22Rv1 (cell line): ENCODE measurements at regions not wholly inside any gene's neighbourhood (a gene's known extent, or its start where the extent isn't known, plus 50 kb on each side); places are given as distances from the start of the nearest gene placed in this dataset.

Source experiments
- H3K27ac ChIP-seq: fragments of 450-650 bp; 2 replicates; pipeline ENCODE4 v1.5.1; 2017
- CTCF ChIP-seq: fragments of 450-650 bp; IDR thresholded peaks from 2 replicates; pipeline ENCODE4 v1.5.1; 2017; ENCODE audit warnings: mild to moderate bottlenecking
- ZFX ChIP-seq: fragments of 450-650 bp; IDR thresholded peaks from 2 replicates; pipeline ENCODE4 v1.6.1; 2017; ENCODE audit warnings: antibody characterized with exemption, borderline replicate concordance

- TF ChIP-seq ZFX (no peak), CTCF (peak; percentile 59)
- H3K27ac ChIP-seq: no peak overlapping the region
Measured at GRCh38 chr13:88068975-88069374, 397.8 kb downstream of the SLITRK5 start.

GRCh38 chr13:88071371-88071770, 400.2 kb downstream of the SLITRK5 start:
- H3K27ac ChIP-seq: no peak overlapping the region
- no peak for TF ChIP-seq CTCF
- no peak for TF ChIP-seq ZFX

GRCh38 chr13:88074794-88075510, 403.8 kb downstream of the SLITRK5 start:
- no peak overlapping the region for H3K27ac ChIP-seq
- TF ChIP-seq CTCF (no peak), ZFX (no peak)

- no peak for TF ChIP-seq ZFX
- no peak overlapping the region for H3K27ac ChIP-seq
Measured at GRCh38 chr13:88085036-88085435, 413.9 kb downstream of the SLITRK5 start.

GRCh38 chr13:88086577-88086976, 415.4 kb downstream of the SLITRK5 start:
- TF ChIP-seq CTCF: no peak
- no peak for TF ChIP-seq ZFX
- no peak overlapping the region for H3K27ac ChIP-seq

GRCh38 chr13:88097541-88097940, 426.4 kb downstream of the SLITRK5 start:
- TF ChIP-seq CTCF (no peak), ZFX (no peak)
- H3K27ac ChIP-seq: no peak overlapping the region

GRCh38 chr13:88103824-88104223, 432.7 kb downstream of the SLITRK5 start:
- TF ChIP-seq CTCF (no peak), ZFX (no peak)
- no peak overlapping the region for H3K27ac ChIP-seq

GRCh38 chr13:88104576-88104975, 433.4 kb downstream of the SLITRK5 start:
- no peak overlapping the region for H3K27ac ChIP-seq
- TF ChIP-seq ZFX (no peak), CTCF (no peak)
